ENCODE measurements at regions not wholly inside any gene's neighbourhood (a gene's known extent, or its start where the extent isn't known, plus 50 kb on each side); places are given as distances from the start of the nearest gene placed in this dataset.

GRCh38 chr5:40381676-40382363, 297.9 kb upstream of the PTGER4 start:
- TF ChIP-seq, protein P1, sequence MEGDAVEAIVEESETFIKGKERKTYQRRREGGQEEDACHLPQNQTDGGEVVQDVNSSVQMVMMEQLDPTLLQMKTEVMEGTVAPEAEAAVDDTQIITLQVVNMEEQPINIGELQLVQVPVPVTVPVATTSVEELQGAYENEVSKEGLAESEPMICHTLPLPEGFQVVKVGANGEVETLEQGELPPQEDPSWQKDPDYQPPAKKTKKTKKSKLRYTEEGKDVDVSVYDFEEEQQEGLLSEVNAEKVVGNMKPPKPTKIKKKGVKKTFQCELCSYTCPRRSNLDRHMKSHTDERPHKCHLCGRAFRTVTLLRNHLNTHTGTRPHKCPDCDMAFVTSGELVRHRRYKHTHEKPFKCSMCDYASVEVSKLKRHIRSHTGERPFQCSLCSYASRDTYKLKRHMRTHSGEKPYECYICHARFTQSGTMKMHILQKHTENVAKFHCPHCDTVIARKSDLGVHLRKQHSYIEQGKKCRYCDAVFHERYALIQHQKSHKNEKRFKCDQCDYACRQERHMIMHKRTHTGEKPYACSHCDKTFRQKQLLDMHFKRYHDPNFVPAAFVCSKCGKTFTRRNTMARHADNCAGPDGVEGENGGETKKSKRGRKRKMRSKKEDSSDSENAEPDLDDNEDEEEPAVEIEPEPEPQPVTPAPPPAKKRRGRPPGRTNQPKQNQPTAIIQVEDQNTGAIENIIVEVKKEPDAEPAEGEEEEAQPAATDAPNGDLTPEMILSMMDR (IDR thresholded peaks at IDR 0.05; ENCODE audit: low read length), result no peak
- TF ChIP-seq EZH2 (optimal IDR thresholded peaks at IDR 0.05; ENCODE audit: low read depth, low read length), result no peak
- TF ChIP-seq EZH2phosphoT487 (IDR thresholded peaks at IDR 0.05; ENCODE audit: low read length), result no peak

Data from MM.1S (cell line).